IMR-90 (cell line): ENCODE measurements at regions not wholly inside any gene's neighbourhood (a gene's known extent, or its start where the extent isn't known, plus 50 kb on each side); places are given as distances from the start of the nearest gene placed in this dataset.

Source experiments
- ATAC-seq: fragments of 200-7000 bp; cut with Tn5 transposase; 2 replicates; pipeline ENCODE4 v1.9.1; 2020; ENCODE audit warnings: low read depth, mild to moderate bottlenecking, moderate library complexity
- BruUV-seq: library from RNA; stranded (reverse); fragments of 400-500 nt; replicated peaks from 2 replicates; lab custom pipeline; 2021; lab: Mats Ljungman, UMichigan
- CTCF ChIA-PET: fragments of 300-600 bp; formaldehyde crosslinking; extraction: SDS; loops from one replicate; lab custom pipeline; 2021; ENCODE audit warnings: antibody characterized with exemption; lab: Yijun Ruan, JAX
- POLR2A ChIA-PET: fragments of 300-600 bp; sonication (Branson Sonifier 250); formaldehyde crosslinking; loops from one replicate; lab custom pipeline; 2022; ENCODE audit warnings: antibody characterized with exemption; ENCODE audit not compliant: unreplicated experiment; lab: Charles Lee
- DNase-seq: peaks from one replicate; pipeline ENCODE4 v3.0.0; 2013
- H2AFZ ChIP-seq: replicated peaks from 2 replicates; pipeline ENCODE3; 2013; ENCODE audit warnings: low read length, mild to moderate bottlenecking; ENCODE audit not compliant: poor library complexity
- H2AK5ac ChIP-seq: 2 replicates; pipeline ENCODE4 v1.6.1; 2013; ENCODE audit warnings: low read depth, low read length, inconsistent platforms
- H2AK9ac ChIP-seq: replicated peaks from 2 replicates; pipeline ENCODE3; 2013; ENCODE audit warnings: mild to moderate bottlenecking, low read depth, low read length, moderate library complexity; ENCODE audit not compliant: poor library complexity
- H2BK120ac ChIP-seq: 2 replicates; pipeline ENCODE4 v1.6.1; 2013; ENCODE audit warnings: low read depth, low read length, inconsistent platforms
- H2BK15ac ChIP-seq: 3 replicates; pipeline ENCODE4 v1.6.1; 2013; ENCODE audit warnings: low read depth, low read length, inconsistent platforms
- H2BK20ac ChIP-seq: 2 replicates; pipeline ENCODE4 v1.6.1; 2013; ENCODE audit warnings: low read depth, mild to moderate bottlenecking, inconsistent platforms, low read length, moderate library complexity
- H2BK5ac ChIP-seq: 2 replicates; pipeline ENCODE4 v1.6.1; 2013; ENCODE audit warnings: mild to moderate bottlenecking, low read depth, low read length, inconsistent platforms; ENCODE audit not compliant: poor library complexity, severe bottlenecking
- H3K14ac ChIP-seq: replicated peaks from 2 replicates; pipeline ENCODE4 v1.6.1; 2013; ENCODE audit warnings: low read depth, low read length, inconsistent platforms
- H3K18ac ChIP-seq: 2 replicates; pipeline ENCODE4 v1.6.1; 2013; ENCODE audit warnings: low read depth, low read length, control low read depth
- H3K23ac ChIP-seq: 2 replicates; pipeline ENCODE4 v1.6.1; 2013; ENCODE audit warnings: low read depth, low read length, inconsistent platforms
- H3K27ac ChIP-seq: 2 replicates; pipeline ENCODE4 v1.5.1; 2013; ENCODE audit warnings: mild to moderate bottlenecking, control low read depth, low read length; ENCODE audit not compliant: insufficient read depth
- H3K27me3 ChIP-seq: 2 replicates; pipeline ENCODE4 v1.6.1; 2013; ENCODE audit warnings: low read length; ENCODE audit not compliant: control insufficient read depth, insufficient read depth
- H3K36me3 ChIP-seq: 2 replicates; pipeline ENCODE4 v1.6.1; 2013; ENCODE audit warnings: low read length, mixed read lengths; ENCODE audit not compliant: control insufficient read depth, insufficient read depth
- H3K4ac ChIP-seq: 2 replicates; pipeline ENCODE4 v1.6.1; 2013; ENCODE audit warnings: low read depth, low read length, inconsistent platforms
- H3K4me1 ChIP-seq: 2 replicates; pipeline ENCODE4 v1.6.1; 2013; ENCODE audit warnings: low read length, mixed read lengths; ENCODE audit not compliant: control insufficient read depth, insufficient read depth
- H3K4me2 ChIP-seq: 2 replicates; pipeline ENCODE4 v1.6.1; 2013; ENCODE audit warnings: low read depth, mild to moderate bottlenecking, control low read depth, low read length, moderate library complexity
- H3K4me3 ChIP-seq: 2 replicates; pipeline ENCODE4 v1.5.1; 2013; ENCODE audit warnings: low read depth, mild to moderate bottlenecking, control low read depth, low read length, moderate library complexity; ENCODE audit not compliant: insufficient read depth
- H3K56ac ChIP-seq: 2 replicates; pipeline ENCODE4 v1.6.1; 2013; ENCODE audit warnings: low read length, inconsistent platforms; ENCODE audit not compliant: insufficient read depth; ENCODE audit errors: extremely low read depth
- H3K79me1 ChIP-seq, 2 experiments: 2 replicates each; pipeline ENCODE4 v1.6.1; 2013; ENCODE audit warnings: low read length in 2 of 2, inconsistent platforms in 1 of 2, low read depth in 1 of 2
- H3K9ac ChIP-seq: 2 replicates; pipeline ENCODE4 v1.6.1; 2013; ENCODE audit warnings: low read depth, low read length, control low read depth
- H3K9me1 ChIP-seq: 2 replicates; pipeline ENCODE4 v1.6.1; 2013; ENCODE audit warnings: low read length, inconsistent platforms; ENCODE audit not compliant: insufficient read depth
- H3K9me3 ChIP-seq: 2 replicates; pipeline ENCODE4 v1.6.1; 2013; ENCODE audit warnings: low read length; ENCODE audit not compliant: control insufficient read depth, insufficient read depth
- H4K20me1 ChIP-seq: 2 replicates; pipeline ENCODE4 v1.6.1; 2013; ENCODE audit warnings: low read length, inconsistent platforms; ENCODE audit not compliant: insufficient read depth
- H4K5ac ChIP-seq: 2 replicates; pipeline ENCODE4 v1.6.1; 2013; ENCODE audit warnings: mild to moderate bottlenecking, low read depth, low read length, control low read depth
- H4K8ac ChIP-seq, 2 experiments: 2 replicates each; pipeline ENCODE4 v1.6.1; 2013; ENCODE audit warnings: low read depth in 2 of 2, low read length in 2 of 2, control low read depth in 1 of 2, inconsistent platforms in 1 of 2
- H4K91ac ChIP-seq: 2 replicates; pipeline ENCODE4 v1.6.1; 2013; ENCODE audit warnings: low read depth, low read length, inconsistent platforms; ENCODE audit not compliant: insufficient read depth
- BHLHE40 ChIP-seq: fragments of 150-350 bp; IDR thresholded peaks from 2 replicates; pipeline ENCODE4 v1.6.1; 2016; ENCODE audit warnings: mild to moderate bottlenecking, low read depth, low read length
- CEBPB ChIP-seq: IDR thresholded peaks from 2 replicates; pipeline ENCODE4 v1.6.1; 2012; ENCODE audit warnings: low read depth, low read length, improper control_type of control experiment
- CHD1 ChIP-seq: IDR thresholded peaks from 2 replicates; pipeline ENCODE4 v1.6.1; 2012; ENCODE audit warnings: low read depth, low read length, improper control_type of control experiment
- CTCF ChIP-seq: conservative IDR thresholded peaks from 2 replicates; pipeline ENCODE4 v1.5.1; 2012; ENCODE audit warnings: mild to moderate bottlenecking, low read depth, low read length, improper control_type of control experiment
- FOS ChIP-seq: fragments of 150-350 bp; IDR thresholded peaks from 2 replicates; pipeline ENCODE4 v1.6.1; 2016; ENCODE audit warnings: low read depth, low read length
- MAFK ChIP-seq: IDR thresholded peaks from 2 replicates; pipeline ENCODE4 v1.6.1; 2012; ENCODE audit warnings: low read depth, low read length, improper control_type of control experiment
- MAZ ChIP-seq: IDR thresholded peaks from 2 replicates; pipeline ENCODE4 v1.6.1; 2012; ENCODE audit warnings: low read depth, mild to moderate bottlenecking, low read length, improper control_type of control experiment, moderate library complexity, borderline replicate concordance
- MXI1 ChIP-seq: IDR thresholded peaks from 2 replicates; pipeline ENCODE4 v1.6.1; 2012; ENCODE audit warnings: low read depth, mild to moderate bottlenecking, low read length, moderate library complexity, borderline replicate concordance
- NFE2L2 ChIP-seq: fragments of 150-350 bp; IDR thresholded peaks from 2 replicates; pipeline ENCODE4 v1.6.1; 2016; ENCODE audit warnings: low read depth, mild to moderate bottlenecking, low read length
- POLR2A ChIP-seq: IDR thresholded peaks from 2 replicates; pipeline ENCODE4 v1.6.1; 2012; ENCODE audit warnings: mild to moderate bottlenecking, low read depth, low read length
- RAD21 ChIP-seq: IDR thresholded peaks from 2 replicates; pipeline ENCODE4 v1.6.1; 2012; ENCODE audit warnings: low read length, improper control_type of control experiment
- RCOR1 ChIP-seq: IDR thresholded peaks from 2 replicates; pipeline ENCODE4 v1.6.1; 2012; ENCODE audit warnings: mild to moderate bottlenecking, low read length, improper control_type of control experiment; ENCODE audit not compliant: insufficient replicate concordance
- RFX5 ChIP-seq: IDR thresholded peaks from 2 replicates; pipeline ENCODE4 v1.8.0; 2012; ENCODE audit warnings: low read depth, mild to moderate bottlenecking, low read length, moderate library complexity
- SMC3 ChIP-seq: fragments of 150-350 bp; IDR thresholded peaks from 2 replicates; pipeline ENCODE4 v1.6.1; 2016; ENCODE audit warnings: low read depth, mild to moderate bottlenecking, antibody characterized with exemption, low read length, moderate library complexity
- USF2 ChIP-seq: fragments of 150-350 bp; IDR thresholded peaks from 2 replicates; pipeline ENCODE4 v1.6.1; 2017; ENCODE audit warnings: mild to moderate bottlenecking, antibody characterized with exemption, low read length, low read depth
- WGBS, 2 experiments: methylation state at CpG; one replicate each; pipeline versions ENCODE4 v1.1.5 to v1.1.7; 2013; ENCODE audit warnings: missing lambda C conversion rate in 2 of 2; ENCODE audit not compliant: insufficient read length in 1 of 2; ENCODE audit errors: extremely low coverage in 2 of 2; 5-methylcytosine and 5-hydroxymethylcytosine counted together
- dilution Hi-C: fragments of 300-500 bp; cut with HindIII; formaldehyde crosslinking; loops from one replicate; pipeline ENCODE4 v1.14.3; 2018; ENCODE audit warnings: low sequenced_read_pairs; ENCODE audit not compliant: unreplicated experiment
- in situ Hi-C: fragments of 300-500 bp; cut with MboI; formaldehyde crosslinking; loops from 3 replicates; pipeline ENCODE4 v1.14.3; 2019; ENCODE audit warnings: low sequenced_read_pairs, inconsistent platforms, mixed read lengths
- intact Hi-C: fragments of 100-400 bp; cut with micrococcal nuclease; formaldehyde crosslinking; loops from 2 replicates; pipeline ENCODE4 v1.10.0; 2022
- TF ChIP-seq, protein P1 (sequence below): fragments of 150-350 bp; IDR thresholded peaks from 2 replicates; pipeline ENCODE4 v1.6.1; 2016; ENCODE audit warnings: low read depth, mild to moderate bottlenecking, low read length, moderate library complexity, borderline replicate concordance

GRCh38 chr2:236915186-236915585 lies 170.5 kb upstream of the COPS8 start:
- no peak overlapping the region for H3K56ac ChIP-seq
- no peak overlapping the region for H2BK15ac ChIP-seq
- H3K79me1 ChIP-seq: no peaks in the 10 kb centered on the region
- ATAC-seq: no peak
- TF ChIP-seq FOS (no peak), RAD21 (no peak), NFE2L2 (no peak), USF2 (no peak), CHD1 (no peak), BHLHE40 (no peak), POLR2A (no peak), SMC3 (no peak), RFX5 (no peak), RCOR1 (no peak), MAFK (no peak), CTCF (no peak), MXI1 (no peak), MAZ (no peak), CEBPB (no peak)
- TF ChIP-seq, protein P1, sequence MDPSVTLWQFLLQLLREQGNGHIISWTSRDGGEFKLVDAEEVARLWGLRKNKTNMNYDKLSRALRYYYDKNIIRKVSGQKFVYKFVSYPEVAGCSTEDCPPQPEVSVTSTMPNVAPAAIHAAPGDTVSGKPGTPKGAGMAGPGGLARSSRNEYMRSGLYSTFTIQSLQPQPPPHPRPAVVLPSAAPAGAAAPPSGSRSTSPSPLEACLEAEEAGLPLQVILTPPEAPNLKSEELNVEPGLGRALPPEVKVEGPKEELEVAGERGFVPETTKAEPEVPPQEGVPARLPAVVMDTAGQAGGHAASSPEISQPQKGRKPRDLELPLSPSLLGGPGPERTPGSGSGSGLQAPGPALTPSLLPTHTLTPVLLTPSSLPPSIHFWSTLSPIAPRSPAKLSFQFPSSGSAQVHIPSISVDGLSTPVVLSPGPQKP: no peak
- POLR2A ChIA-PET: no interaction called here
- H4K5ac ChIP-seq: no peak overlapping the region
- H2BK5ac ChIP-seq: no peak overlapping the region
- no peak overlapping the region for H3K4me3 ChIP-seq
- H2BK120ac ChIP-seq: no peak overlapping the region
- H3K27ac ChIP-seq: no peak overlapping the region
- DNase-seq: no peak
- H4K8ac ChIP-seq: no peak overlapping the region
- H4K20me1 ChIP-seq: no peaks in the 10 kb centered on the region
- no peaks in the 10 kb centered on the region for H3K9me1 ChIP-seq
- no TSS peak for BruUV-seq
- intact Hi-C loops (no loop called here), in situ Hi-C loops (no loop called here), dilution Hi-C loops (no loop called here)
- H2BK20ac ChIP-seq: no peak overlapping the region
- no peak overlapping the region for H2AFZ ChIP-seq
- H3K9ac ChIP-seq: no peak overlapping the region
- CTCF ChIA-PET: no interaction called here
- peaks cover 16% of the 10 kb centered on the region for H3K27me3 ChIP-seq
- no peak overlapping the region for H3K14ac ChIP-seq
- WGBS, 2 experiments: no CpG with 5 or more reads among the region's 2 CpGs
- no peak overlapping the region for H3K18ac ChIP-seq
- no peak overlapping the region for H2AK9ac ChIP-seq
- H3K9me3 ChIP-seq: no peaks in the 10 kb centered on the region
- no peaks in the 10 kb centered on the region for H3K4me1 ChIP-seq
- H3K4ac ChIP-seq: no peak overlapping the region
- H3K23ac ChIP-seq: no peak overlapping the region
- no peaks in the 10 kb centered on the region for H3K36me3 ChIP-seq
- H3K4me2 ChIP-seq: no peak overlapping the region
- H2AK5ac ChIP-seq: no peak overlapping the region
- no peak overlapping the region for H4K91ac ChIP-seq
